ENCODE measurements at regions not wholly inside any gene's neighbourhood (a gene's known extent, or its start where the extent isn't known, plus 50 kb on each side); places are given as distances from the start of the nearest gene placed in this dataset.

- no peaks in the 10 kb centered on the region for H3K9me3 ChIP-seq
- intact Hi-C loops (cut with DNase I), result no loop called here
- no peaks in the 10 kb centered on the region for H3K4me1 ChIP-seq
- no peak overlapping the region for H3K9ac ChIP-seq (ENCODE audit: low read depth in 2 of 2, low read length in 2 of 2)
- TF ChIP-seq CTCF (IDR thresholded peaks at IDR 0.05), result no peak
- no peak overlapping the region for H3K4me3 ChIP-seq
- no peak overlapping the region for H3K27ac ChIP-seq
- H3K36me3 ChIP-seq, result no peaks in the 10 kb centered on the region
- no peaks in the 10 kb centered on the region for H3K27me3 ChIP-seq
- DNase-seq, result no peak
Measured at GRCh38 chr12:3354586-3354985, 136.4 kb upstream of the PRMT8 start.

GRCh38 chr12:3355378-3355900, 135.6 kb upstream of the PRMT8 start:
- Histone ChIP-seq H3K27ac (no peak overlapping the region), H3K27me3 (no peaks in the 10 kb centered on the region), H3K9me3 (no peaks in the 10 kb centered on the region), H3K4me3 (no peak overlapping the region), H3K36me3 (no peaks in the 10 kb centered on the region), H3K9ac (ENCODE audit: low read depth in 2 of 2, low read length in 2 of 2) (no peak overlapping the region), H3K4me1 (no peaks in the 10 kb centered on the region)
- TF ChIP-seq CTCF (IDR thresholded peaks at IDR 0.05), result no peak
- no peak for DNase-seq
- intact Hi-C loops (cut with DNase I), result no loop called here

- H3K36me3 ChIP-seq, result no peaks in the 10 kb centered on the region
- no peaks in the 10 kb centered on the region for H3K9me3 ChIP-seq
Measured at GRCh38 chr12:3357950-3358525, 133.0 kb upstream of the PRMT8 start.

GRCh38 chr12:3359478-3359877, 131.5 kb upstream of the PRMT8 start:
- H3K4me1 ChIP-seq, result no peaks in the 10 kb centered on the region
- no peak overlapping the region for H3K27ac ChIP-seq
- H3K36me3 ChIP-seq, result no peaks in the 10 kb centered on the region
- DNase-seq, result no peak
- H3K27me3 ChIP-seq, result no peaks in the 10 kb centered on the region
- no peak overlapping the region for H3K4me3 ChIP-seq
- no peak overlapping the region for H3K9ac ChIP-seq (ENCODE audit: low read depth in 2 of 2, low read length in 2 of 2)
- no peaks in the 10 kb centered on the region for H3K9me3 ChIP-seq
- intact Hi-C loops (cut with DNase I), result no loop called here
- no peak for TF ChIP-seq CTCF (IDR thresholded peaks at IDR 0.05)

More at GRCh38 chr12:3357950-3358525, 133.0 kb upstream of the PRMT8 start:
- H3K4me3 ChIP-seq, result no peak overlapping the region
- no peaks in the 10 kb centered on the region for H3K4me1 ChIP-seq
- no peaks in the 10 kb centered on the region for H3K27me3 ChIP-seq
- intact Hi-C loops (cut with DNase I), result no loop called here
- no peak for TF ChIP-seq CTCF (IDR thresholded peaks at IDR 0.05)
- no peak overlapping the region for H3K9ac ChIP-seq (ENCODE audit: low read depth in 2 of 2, low read length in 2 of 2)
- no peak for DNase-seq
- H3K27ac ChIP-seq, result no peak overlapping the region

- H3K36me3 ChIP-seq, result no peaks in the 10 kb centered on the region
- H3K4me3 ChIP-seq, result no peak overlapping the region
- peaks cover 12% of the 10 kb centered on the region for H3K27me3 ChIP-seq
- DNase-seq, result no peak
- H3K27ac ChIP-seq, result no peak overlapping the region
- H3K9me3 ChIP-seq, result no peaks in the 10 kb centered on the region
- no peak overlapping the region for H3K9ac ChIP-seq (ENCODE audit: low read depth in 2 of 2, low read length in 2 of 2)
- intact Hi-C loops (cut with DNase I), result no loop called here
- TF ChIP-seq CTCF (IDR thresholded peaks at IDR 0.05), result no peak
- H3K4me1 ChIP-seq, result no peaks in the 10 kb centered on the region
Measured at GRCh38 chr12:3361146-3361545, 129.9 kb upstream of the PRMT8 start.

Data from colonic mucosa (tissue), 4 donors.